Stimulated activated CD8-positive, alpha-beta memory T cell treated with anti-CD3 and anti-CD28 coated beads, Interleukin-4, amount 100 ng/mL, for 48 hours (primary cell): ENCODE measurements at regions not wholly inside any gene's neighbourhood (a gene's known extent, or its start where the extent isn't known, plus 50 kb on each side); places are given as distances from the start of the nearest gene placed in this dataset.
"Not testable (repeated sequence)": the region's sequence is repeated elsewhere in the genome, so short reads cannot be mapped to it uniquely, and the experiment has no call there.

Source experiments
- DNase-seq: peaks from one replicate; pipeline ENCODE4 v3.0.0-alpha.2; 2020

DNA sequence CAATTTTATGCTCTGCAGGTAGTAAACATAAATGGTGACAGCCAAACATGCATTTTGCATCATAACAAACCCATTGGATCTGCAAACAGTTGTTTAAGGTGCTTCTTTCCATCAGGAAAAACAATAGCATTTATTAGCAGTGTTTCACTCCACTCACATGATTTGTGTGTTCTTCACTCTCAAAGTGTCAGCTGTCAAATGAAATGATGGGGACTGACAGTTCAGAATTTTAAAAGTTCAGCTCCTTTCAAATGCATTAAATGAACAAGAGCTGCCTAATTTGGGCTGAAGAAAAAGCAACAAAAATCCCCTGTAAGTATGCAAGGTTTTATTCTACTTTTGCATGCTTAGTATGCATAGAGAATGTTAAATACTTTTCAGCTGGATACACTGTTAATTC, 145.2 kb upstream of the CDIN1 start:
- DNase-seq: no peak

DNA sequence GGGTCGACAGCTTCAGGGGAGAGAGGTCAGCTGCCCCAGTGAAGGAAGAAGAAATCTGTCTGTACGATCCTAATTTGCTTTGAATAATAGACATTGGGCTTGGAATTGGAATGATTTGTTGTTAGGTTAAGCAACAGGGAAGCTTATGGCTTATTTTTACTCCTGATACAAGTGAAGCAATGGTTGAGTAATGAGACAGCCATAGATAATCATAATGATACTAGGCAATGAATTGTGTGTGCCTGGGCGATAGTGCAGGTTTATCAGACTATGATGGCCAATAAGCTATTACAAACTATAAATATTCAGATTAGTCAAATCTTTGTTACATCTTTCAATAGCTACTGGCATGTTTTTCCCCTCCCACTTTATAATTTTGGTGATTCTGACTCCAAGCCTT, 140.9 kb upstream of the CDIN1 start:
- DNase-seq: no peak

DNA sequence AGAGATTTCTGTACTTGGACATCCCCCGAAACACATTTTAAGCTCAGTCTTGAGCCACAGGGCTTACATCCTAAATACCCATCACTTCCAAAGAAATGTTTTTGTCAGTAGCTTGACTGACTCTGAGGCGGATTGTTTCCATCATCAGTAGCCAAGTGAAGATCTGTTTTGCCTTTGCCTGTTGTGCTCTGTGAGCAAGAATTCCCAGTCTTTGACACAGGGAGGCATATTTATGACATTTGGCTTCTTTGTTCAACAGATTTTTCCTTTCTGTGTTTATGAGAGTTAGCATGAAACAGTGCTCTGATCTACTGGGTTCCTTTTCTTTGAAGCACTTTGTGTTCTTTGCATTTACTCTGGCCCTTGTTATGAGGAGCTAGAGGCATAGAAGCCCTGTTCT, 132.1 kb upstream of the CDIN1 start:
- no peak for DNase-seq

DNA sequence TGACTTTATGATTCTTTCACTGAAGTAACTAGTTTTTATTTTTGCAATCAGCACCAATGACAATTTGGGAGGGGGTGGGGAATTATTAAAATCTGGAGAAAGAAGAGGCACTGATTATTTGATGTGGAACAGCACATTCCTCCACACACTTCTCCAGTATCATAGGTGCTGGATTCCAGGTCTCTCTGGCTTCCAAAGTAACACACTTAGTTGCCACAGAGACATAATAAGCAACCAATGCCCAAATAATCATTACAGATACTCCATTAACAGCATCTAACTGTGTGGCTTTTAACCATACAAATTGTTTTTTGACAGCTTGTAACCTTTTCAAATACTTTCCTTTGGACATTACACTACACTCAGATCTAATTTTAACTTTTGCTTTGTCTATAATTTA, 131.0 kb upstream of the CDIN1 start:
- DNase-seq: no peak

DNA sequence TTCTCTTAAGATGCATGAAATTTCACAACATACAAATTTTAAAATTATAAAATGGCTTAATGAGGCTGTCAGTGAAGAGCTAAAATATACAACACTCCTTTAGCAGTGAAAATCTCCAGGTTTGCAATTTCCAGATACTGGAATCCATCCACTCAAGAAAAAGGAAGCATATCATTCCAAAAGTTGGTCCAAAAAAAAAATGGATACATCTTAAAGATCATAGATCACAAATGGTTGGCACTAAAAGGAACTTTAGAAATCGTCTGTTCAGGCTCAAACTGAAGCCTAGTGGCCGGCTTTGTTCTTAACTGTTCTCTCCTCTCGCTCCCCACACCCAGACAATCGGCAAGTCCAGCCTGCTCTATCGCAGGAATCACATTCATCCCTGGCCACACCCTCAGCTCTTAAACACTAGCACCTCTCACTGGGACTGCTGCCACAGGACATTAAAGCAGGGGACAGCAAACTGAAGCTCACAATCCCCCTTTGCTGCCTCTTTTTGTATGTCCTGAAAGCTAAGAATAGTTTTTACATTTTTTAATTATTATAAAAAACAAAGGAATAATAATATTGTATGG, 130.3 kb upstream of the CDIN1 start:
- DNase-seq: no peak

DNA sequence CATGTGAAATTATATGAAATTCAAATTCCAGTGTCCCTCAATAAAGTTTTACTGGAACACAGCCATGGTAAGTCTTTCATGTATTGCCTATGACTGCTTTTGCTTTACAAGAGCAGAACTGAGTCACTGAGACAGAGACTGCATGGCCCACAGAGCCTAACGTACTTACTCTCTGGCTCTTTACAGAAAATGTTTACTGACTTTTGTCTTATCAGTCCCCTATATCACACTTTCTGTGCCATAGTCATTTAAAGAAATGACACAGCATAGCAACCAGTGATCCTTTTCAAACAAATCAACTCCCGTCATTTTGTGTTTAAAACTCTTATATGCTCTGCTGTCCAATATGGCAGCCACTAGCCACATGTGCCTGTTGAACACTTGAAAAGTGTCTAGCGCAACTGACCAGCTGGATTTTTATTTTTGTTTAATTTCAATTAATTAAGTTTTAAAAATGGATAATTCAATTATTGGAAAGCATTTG, 129.7 kb upstream of the CDIN1 start:
- DNase-seq: no peak

DNA sequence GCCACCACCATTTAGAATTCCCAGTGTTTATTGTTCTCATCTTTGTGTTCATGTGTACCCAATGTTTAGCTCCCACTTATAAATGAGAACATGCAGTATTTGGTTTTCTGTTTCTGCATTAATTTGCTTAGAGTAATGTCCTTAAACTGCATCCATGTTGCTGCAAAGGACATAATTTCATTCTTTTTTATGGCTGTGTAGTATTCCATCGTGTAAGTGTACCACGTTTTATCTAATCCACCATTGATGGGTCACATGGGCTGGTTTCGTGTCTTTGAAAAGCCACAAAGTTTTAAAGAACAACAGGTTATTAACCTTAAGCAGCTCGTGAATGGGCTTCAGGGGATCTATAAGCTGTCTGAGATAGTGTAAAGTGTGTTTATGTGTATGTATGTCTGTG, 125.2 kb upstream of the CDIN1 start:
- not testable (repeated sequence) for DNase-seq

DNA sequence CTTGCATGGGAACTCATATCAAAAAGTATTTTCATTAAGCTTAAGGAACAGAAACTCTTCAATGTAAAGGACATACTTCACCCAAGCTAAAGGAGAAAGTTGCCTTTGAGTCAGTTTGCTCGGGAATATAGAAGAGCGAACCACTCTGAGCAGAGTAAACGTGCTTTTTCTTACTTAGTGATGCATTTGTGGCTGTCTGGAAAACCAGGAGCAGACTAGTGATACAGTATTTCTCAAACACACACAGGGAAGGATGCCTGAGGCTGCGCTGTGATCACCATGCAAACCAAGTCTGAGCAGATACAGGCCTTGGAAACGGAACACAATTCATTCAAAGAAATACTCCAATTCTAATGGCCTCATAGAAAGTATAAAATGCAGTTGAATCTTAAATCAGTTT, 121.0 kb upstream of the CDIN1 start:
- no peak for DNase-seq

DNA sequence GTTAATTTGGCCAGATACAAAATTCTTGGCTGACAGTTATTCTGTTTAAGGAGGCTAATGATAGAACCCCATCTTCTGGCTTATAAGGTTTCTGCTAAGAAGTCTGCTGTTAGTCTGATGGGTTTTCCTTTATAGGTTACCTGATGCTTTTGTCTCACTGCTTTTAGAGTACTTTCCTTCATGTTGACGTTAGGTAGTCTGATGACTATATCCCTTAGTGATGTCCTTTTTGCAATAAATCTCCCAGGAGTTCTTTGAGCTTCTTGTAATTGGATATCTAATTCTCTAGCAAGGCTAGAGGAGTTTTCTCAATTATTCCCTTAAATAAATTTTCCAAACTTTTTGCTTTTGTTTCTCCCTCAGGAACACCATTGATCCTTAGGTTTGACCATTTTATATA, 114.1 kb upstream of the CDIN1 start:
- DNase-seq: no peak

DNA sequence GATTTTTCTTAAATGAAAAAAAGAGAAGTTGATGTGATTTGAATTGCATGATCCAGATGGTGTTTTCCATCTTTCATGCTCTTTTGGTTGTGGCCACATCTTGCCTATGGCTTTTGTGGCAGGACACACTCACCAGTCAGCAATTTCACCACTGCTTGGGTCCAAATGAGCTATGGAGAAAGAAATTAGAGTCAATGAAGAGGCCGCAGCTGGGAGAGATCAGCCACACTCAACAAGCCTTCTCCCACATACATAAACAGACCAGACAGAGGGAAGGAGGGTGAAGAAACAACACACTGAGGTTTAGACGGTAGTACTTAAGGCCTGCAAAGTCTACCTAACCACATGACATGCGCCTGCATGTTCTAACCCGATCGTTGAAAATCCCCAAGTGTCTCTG, 110.7 kb upstream of the CDIN1 start:
- DNase-seq: no peak

DNA sequence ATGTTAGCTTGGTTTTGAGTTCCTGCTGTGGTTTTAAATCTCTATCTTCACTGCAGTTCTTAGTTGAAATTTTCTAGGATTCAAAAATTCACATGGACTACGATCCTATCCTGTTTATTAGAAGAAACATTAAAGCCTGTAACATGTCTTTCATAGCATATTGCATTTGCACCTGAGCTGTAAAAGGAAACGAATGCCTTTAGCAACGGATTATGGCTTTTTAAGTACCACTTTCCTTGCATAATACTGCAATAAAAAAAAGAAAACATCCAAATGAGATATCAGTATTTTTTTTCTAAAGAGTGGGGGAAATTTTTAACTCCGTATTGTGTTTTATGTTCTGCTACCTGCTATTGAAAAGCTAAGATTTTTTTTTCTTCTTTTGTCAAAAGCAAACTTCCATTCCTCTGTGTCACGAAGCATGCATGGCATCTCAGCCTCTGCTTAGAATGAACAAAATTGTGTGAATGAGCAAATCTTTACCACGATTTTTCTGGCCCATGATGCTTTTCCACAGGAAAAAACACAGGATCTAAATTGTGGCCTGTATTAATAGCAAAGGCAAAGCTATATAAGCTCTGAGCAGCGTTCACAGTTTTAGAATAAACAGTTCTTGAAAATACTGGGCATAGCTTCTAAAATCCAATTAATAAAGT, 110.0 kb upstream of the CDIN1 start:
- DNase-seq: no peak

DNA sequence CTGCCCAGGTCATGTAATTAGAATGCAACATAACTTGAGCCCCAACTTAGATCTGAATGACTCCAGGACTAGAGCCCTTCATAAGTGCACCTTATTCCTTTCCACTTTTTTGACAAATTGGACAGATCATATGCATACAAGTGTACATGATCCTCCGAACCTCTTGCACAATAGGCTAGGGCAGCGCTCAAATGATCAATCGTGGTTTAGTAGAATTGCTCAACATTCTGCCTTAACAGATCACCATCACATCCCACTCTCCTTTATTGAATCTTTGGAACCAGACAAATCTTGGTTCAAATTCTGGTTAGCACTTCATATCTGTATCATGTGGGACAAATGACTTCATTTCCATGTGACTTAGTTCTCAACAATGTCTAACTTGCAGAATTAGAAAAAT, 106.8 kb upstream of the CDIN1 start:
- DNase-seq: no peak

DNA sequence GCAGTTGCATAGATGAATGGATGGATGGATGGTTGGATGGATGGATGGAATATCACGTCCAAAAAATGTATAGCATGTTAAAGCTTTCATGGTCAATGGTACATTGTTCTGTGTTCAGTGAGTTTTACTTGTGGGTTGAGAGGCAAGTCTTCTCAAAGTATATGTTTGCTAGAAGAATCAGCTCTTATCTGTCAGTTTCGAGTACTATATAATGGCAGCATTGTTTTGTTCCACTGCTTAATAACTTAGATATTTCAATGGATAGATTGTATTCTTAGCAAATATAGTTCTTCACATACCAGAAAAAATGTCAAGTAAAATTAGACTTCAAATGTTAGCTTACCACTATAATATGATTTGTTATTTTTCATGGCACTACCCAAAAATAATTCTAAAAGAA, 100.9 kb upstream of the CDIN1 start:
- DNase-seq: no peak

DNA sequence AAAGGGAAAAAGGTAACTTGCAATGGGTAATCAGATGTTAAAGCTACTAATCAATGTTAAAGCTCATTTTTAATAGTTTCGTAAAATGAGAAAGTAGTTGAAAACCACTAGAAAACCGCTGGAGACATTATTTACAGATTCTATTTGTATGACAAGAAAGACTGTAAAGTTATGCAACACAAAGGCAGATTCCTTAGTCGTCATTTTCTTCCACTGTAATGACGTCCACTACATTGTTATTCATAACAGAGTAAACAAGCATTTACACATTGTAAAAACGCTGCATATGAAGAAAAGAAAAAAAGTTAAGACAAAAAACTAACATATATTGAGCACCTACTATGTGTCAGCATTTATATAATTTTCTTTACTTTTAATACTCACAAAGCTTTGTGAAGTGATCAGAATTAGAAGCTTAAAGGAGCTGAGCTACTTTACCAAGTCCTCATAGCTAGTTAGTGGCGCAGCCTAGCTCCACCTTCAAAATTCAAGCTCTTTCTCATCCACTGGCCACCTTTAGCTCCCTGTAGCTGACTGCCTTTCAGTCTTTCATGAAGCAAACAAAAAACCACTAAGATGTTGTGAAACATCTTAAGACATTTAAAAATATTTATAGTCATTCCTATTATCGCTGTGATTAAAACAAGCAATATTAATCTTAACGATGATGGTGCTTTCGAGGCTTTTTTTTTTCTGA, 100.1 kb upstream of the CDIN1 start:
- no peak for DNase-seq

DNA sequence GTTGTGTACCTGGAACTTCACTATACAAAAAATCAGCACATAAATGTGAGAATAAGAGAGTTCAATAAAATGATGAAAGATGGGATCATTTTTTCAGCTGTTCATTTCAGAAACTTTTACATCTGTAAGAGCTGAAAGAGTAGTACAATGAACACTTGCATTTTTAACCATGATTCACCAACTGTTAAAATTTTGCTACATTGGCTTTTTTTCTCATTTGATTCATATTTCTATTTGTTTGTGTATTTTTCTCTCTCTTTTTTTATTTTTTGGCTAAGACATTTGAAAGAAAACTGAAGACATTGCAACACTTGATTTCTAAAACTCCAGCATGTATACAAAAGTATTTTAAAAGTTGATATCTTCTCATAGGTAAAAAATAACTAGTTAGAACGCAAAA, 98.3 kb upstream of the CDIN1 start:
- DNase-seq: no peak

DNA sequence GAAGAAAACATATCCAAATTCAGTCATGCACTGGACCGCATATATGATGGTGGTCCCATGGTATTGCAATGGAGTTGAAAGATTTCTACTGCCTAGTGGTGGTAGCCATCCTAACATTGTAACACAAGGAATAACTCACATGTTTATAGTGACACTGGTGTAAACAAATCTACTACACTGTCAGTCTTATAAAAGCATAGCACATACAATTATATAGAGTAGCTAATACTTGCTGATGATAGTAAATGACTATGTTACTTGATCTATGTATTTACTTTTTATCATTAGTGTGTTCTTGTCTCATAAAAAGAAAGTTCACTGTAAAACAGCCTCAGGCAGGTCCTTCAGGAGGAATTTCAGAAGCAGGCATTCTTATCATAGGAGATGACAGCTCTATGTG, 96.0 kb upstream of the CDIN1 start:
- DNase-seq: no peak

DNA sequence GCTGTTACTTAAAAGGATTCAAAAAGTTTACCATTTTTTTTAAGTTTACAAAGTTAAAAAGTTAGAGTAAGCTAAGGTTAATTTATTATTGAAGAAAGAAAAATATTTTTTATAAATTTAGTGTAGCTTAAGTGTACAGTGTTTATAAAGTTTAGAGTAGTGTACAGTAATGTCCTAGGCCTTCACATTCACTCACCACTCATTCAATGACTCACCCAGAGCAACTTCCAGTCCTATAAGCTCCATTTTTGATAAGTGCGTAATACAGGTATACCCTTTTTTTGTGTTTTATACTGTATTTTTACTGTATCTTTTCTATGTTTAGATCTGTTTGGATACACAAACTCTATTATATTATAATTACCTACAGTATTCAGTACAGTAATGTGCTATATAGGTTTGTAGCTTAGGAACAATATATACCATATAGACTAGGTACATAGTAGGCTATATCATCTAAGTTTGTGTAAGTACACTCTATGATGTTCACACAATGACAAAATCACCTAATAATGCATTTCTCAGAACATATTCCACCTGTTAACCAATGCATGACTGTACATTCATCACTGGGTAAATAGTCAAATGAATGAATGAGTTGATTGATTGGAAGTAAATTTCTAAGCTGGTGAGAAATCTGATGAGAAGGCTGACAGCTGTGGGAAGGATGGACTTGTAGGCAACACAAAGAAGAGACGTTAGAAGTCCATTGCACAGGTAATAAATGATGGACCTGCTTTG, 95.2 kb upstream of the CDIN1 start:
- DNase-seq: no peak

DNA sequence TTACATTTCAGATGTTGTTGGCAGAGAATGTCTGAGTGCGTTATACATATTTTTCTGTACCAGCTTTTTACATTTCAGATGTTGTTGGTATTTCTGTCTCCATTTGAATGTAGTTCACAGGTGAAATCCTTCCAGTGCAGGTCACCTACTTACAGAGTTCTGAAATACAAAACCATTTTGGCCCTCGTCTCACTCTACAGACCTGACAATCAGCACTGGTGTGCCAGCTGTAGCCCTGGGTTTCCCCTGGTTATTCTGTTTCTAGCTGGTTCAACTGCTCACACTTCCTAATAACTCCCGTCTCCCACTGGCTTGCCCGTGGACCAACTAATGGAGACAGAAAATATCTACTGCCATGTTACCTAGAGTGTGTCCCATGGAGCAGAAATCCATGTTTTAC, 87.5 kb upstream of the CDIN1 start:
- DNase-seq: no peak

DNA sequence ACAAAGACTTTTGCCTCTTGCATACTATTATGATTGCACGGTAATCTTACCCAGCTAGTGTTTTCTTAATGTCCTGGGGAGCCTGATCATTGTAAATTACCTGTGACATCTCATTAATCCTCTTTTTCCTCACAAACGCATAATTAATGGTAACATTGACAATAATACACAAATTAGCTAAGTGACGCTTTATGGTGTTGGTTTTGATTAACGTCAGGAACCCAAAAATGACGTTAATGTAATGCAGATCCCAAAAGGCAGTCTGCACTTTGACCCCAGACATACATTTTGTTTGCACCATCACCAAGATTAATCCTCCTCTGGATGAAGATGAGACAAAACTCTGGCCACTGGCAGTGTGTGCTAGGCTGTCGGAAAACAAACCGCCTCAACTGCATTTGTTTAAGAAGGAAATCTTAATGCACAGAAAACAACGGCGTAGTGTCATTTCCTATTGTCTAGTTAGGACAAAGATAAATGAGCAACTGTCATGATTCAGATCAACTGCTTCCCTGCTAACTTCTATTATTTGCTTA, 83.9 kb upstream of the CDIN1 start:
- no peak for DNase-seq

DNA sequence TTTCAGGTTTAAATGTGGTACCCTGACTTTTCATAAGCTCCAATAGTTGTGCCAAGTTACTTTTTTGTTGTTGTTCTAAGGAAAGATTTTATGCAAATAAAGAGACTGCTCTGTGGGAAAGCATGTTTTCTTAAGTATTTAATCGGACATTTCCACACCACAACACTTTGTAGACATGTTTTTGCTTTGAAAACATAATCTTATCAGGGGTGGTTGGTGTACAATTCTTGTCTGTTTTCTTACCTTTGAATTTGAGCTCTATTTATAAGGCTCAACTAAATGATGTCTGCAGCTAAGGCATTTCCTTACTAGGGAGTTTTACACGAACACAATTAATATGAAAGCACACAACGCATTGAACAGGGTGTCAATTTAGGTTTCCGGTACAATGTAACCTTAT, 81.5 kb upstream of the CDIN1 start:
- no peak for DNase-seq

DNA sequence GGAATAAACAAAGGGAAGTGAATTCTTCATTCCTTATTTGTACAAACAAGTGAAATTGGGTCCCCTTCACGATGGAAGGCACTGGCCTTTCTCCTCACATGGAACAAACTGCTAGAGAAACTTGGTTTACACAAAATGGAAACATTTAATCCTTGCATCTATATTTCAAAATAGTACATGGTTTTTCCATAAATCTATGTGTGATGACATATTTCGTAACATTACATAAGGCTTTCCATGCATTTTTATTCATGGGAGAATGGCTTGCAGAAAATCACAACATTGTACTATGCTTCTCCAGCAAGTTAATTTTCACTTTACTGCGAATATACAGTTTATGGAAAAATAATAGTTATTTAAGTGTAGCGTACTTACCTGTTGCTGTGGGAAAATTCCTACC, 81.0 kb upstream of the CDIN1 start:
- no peak for DNase-seq

DNA sequence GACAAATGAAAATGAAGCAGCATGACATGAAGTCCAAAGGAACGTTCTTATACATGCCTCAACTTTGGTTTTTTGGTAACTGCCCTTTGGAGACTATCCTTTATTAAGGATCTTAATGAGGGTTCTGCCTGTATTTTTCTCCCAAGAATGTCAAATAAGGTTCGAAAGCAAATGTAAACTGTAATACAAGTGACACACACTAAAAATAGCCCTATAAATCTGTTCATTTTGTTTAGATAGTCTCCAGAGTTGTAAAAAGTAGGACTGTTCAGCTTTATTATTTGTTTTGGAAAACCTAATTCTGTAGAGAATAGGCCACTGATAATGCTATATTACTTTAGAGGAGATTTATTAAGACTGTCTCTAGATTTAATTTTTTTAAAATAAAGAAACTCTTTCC, 80.5 kb upstream of the CDIN1 start:
- DNase-seq: no peak
